ENCODE measurements at regions not wholly inside any gene's neighbourhood (a gene's known extent, or its start where the extent isn't known, plus 50 kb on each side); places are given as distances from the start of the nearest gene placed in this dataset.

- H3K9me3 Mint-ChIP-seq = no peaks in the 10 kb centered on the region
Measured at GRCh38 chr7:131621652-131622051, 65.2 kb upstream of the PODXL start.

GRCh38 chr7:131620673-131621609 lies 64.5 kb upstream of the PODXL start:
- H3K4me1 Mint-ChIP-seq = no peaks in the 10 kb centered on the region
- intact Hi-C loops (cut with micrococcal nuclease) = no loop called here
- H3K9me3 Mint-ChIP-seq = no peaks in the 10 kb centered on the region
- no peak overlapping the region for H3K27ac Mint-ChIP-seq
- H3K4me3 Mint-ChIP-seq = no peak overlapping the region
- no peaks in the 10 kb centered on the region for H3K36me3 Mint-ChIP-seq (ENCODE audit: low read depth)
- H3K27me3 Mint-ChIP-seq = peaks cover 1% of the 10 kb centered on the region
- no peak for DNase-seq

More at GRCh38 chr7:131621652-131622051, 65.2 kb upstream of the PODXL start:
- Mint-ChIP-seq H3K36me3 (ENCODE audit: low read depth) (no peaks in the 10 kb centered on the region), H3K27ac (no peak overlapping the region), H3K4me3 (no peak overlapping the region), H3K27me3 (peaks cover 1% of the 10 kb centered on the region), H3K4me1 (no peaks in the 10 kb centered on the region)
- intact Hi-C loops (cut with micrococcal nuclease) = no loop called here
- DNase-seq = no peak

GRCh38 chr7:131619336-131620305 lies 63.2 kb upstream of the PODXL start:
- intact Hi-C loops (cut with micrococcal nuclease) = no loop called here
- no peak overlapping the region for H3K4me3 Mint-ChIP-seq
- H3K9me3 Mint-ChIP-seq = no peaks in the 10 kb centered on the region
- DNase-seq = no peak
- H3K36me3 Mint-ChIP-seq (ENCODE audit: low read depth) = no peaks in the 10 kb centered on the region
- H3K27ac Mint-ChIP-seq = no peak overlapping the region
- H3K4me1 Mint-ChIP-seq = no peaks in the 10 kb centered on the region
- peaks cover 1% of the 10 kb centered on the region for H3K27me3 Mint-ChIP-seq

GRCh38 chr7:131618391-131618790 lies 62.0 kb upstream of the PODXL start:
- no peak for DNase-seq
- H3K27me3 Mint-ChIP-seq = peaks cover 1% of the 10 kb centered on the region
- no peaks in the 10 kb centered on the region for H3K9me3 Mint-ChIP-seq
- no peaks in the 10 kb centered on the region for H3K4me1 Mint-ChIP-seq
- intact Hi-C loops (cut with micrococcal nuclease) = no loop called here
- no peaks in the 10 kb centered on the region for H3K36me3 Mint-ChIP-seq (ENCODE audit: low read depth)
- no peak overlapping the region for H3K27ac Mint-ChIP-seq
- no peak overlapping the region for H3K4me3 Mint-ChIP-seq

GRCh38 chr7:131616487-131617200 lies 60.2 kb upstream of the PODXL start:
- intact Hi-C loops (cut with micrococcal nuclease) = no loop called here
- no peaks in the 10 kb centered on the region for H3K36me3 Mint-ChIP-seq (ENCODE audit: low read depth)
- H3K27ac Mint-ChIP-seq = no peak overlapping the region
- no peaks in the 10 kb centered on the region for H3K9me3 Mint-ChIP-seq
- no peak for DNase-seq
- H3K27me3 Mint-ChIP-seq = no peaks in the 10 kb centered on the region
- H3K4me1 Mint-ChIP-seq = no peaks in the 10 kb centered on the region
- H3K4me3 Mint-ChIP-seq = no peak overlapping the region

GRCh38 chr7:131613909-131614308 lies 57.5 kb upstream of the PODXL start:
- H3K36me3 Mint-ChIP-seq (ENCODE audit: low read depth) = no peaks in the 10 kb centered on the region
- H3K4me3 Mint-ChIP-seq = no peak overlapping the region

GRCh38 chr7:131610007-131610406 lies 53.6 kb upstream of the PODXL start:
- DNase-seq = no peak
- Mint-ChIP-seq H3K4me3 (no peak overlapping the region), H3K4me1 (peaks cover 3% of the 10 kb centered on the region), H3K9me3 (no peaks in the 10 kb centered on the region), H3K36me3 (ENCODE audit: low read depth) (no peaks in the 10 kb centered on the region), H3K27me3 (peaks cover 5% of the 10 kb centered on the region), H3K27ac (no peak overlapping the region)
- intact Hi-C loops (cut with micrococcal nuclease) = no loop called here

More at GRCh38 chr7:131613909-131614308, 57.5 kb upstream of the PODXL start:
- Mint-ChIP-seq H3K27ac (no peak overlapping the region), H3K4me1 (no peaks in the 10 kb centered on the region), H3K27me3 (no peaks in the 10 kb centered on the region), H3K9me3 (no peaks in the 10 kb centered on the region)
- no peak for DNase-seq
- intact Hi-C loops (cut with micrococcal nuclease) = no loop called here

GRCh38 chr7:131608116-131608500 lies 51.7 kb upstream of the PODXL start:
- intact Hi-C loops (cut with micrococcal nuclease) = no loop called here
- DNase-seq = no peak
- Mint-ChIP-seq H3K4me1 (peaks cover 3% of the 10 kb centered on the region), H3K36me3 (ENCODE audit: low read depth) (no peaks in the 10 kb centered on the region), H3K27me3 (peaks cover 12% of the 10 kb centered on the region), H3K4me3 (no peak overlapping the region), H3K27ac (no peak overlapping the region), H3K9me3 (no peaks in the 10 kb centered on the region)

GRCh38 chr7:131607291-131608115 lies 51.1 kb upstream of the PODXL start:
- H3K4me3 Mint-ChIP-seq = no peak overlapping the region
- DNase-seq = no peak
- no peaks in the 10 kb centered on the region for H3K36me3 Mint-ChIP-seq (ENCODE audit: low read depth)
- H3K27me3 Mint-ChIP-seq = peaks cover 16% of the 10 kb centered on the region
- intact Hi-C loops (cut with micrococcal nuclease) = no loop called here
- H3K4me1 Mint-ChIP-seq = peaks cover 3% of the 10 kb centered on the region
- H3K27ac Mint-ChIP-seq = no peak overlapping the region
- H3K9me3 Mint-ChIP-seq = no peaks in the 10 kb centered on the region

GRCh38 chr7:131606346-131607290 lies 50.2 kb upstream of the PODXL start:
- Mint-ChIP-seq H3K4me1 (peaks cover 3% of the 10 kb centered on the region), H3K27ac (no peak overlapping the region), H3K9me3 (no peaks in the 10 kb centered on the region), H3K4me3 (no peak overlapping the region), H3K27me3 (peaks cover 19% of the 10 kb centered on the region), H3K36me3 (ENCODE audit: low read depth) (no peaks in the 10 kb centered on the region)
- DNase-seq = no peak
- intact Hi-C loops (cut with micrococcal nuclease) = no loop called here

All from activated CD4-positive, alpha-beta T cell treated with anti-CD3 and anti-CD28 coated beads, Interleukin-2, amount 10 ng/mL, durations not matched to agents 24 days and 14 days (primary cell).